ENCODE measurements at regions not wholly inside any gene's neighbourhood (a gene's known extent, or its start where the extent isn't known, plus 50 kb on each side); places are given as distances from the start of the nearest gene placed in this dataset.

DNA sequence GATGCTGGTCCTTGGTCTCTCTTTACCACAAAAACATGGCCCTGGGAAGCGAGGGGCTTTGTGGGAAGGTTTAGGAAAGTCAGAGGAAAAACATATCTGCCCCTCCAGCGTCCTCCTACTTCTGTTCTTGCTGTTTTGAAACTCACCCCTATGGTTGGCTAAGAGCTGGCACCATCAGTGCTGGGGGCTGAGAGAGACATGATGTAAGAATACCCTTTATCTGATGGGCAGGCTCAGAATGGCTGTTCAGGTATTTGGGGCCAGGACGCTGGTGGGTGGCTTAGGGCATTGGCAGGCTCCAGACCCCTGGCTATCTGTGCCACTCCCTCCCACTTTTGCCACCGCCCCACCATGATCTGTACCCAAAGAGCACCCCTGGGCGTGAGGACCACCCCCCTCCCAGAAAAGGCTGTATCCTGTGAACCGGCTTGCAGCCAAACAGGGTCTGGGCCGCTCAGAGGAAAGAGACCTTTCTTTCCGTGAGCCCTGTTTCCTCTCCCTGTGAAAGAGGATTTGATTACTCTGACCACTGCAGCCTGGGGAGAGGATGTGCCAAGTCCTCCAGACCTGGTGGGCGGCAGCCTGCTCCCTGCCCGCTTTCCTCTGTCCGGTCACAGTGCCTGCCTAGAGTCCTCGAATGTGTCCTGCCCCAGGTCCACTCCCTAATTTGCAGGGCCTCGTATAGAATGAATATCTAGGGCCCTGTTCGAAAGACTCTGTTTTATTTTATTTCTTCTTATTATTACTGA lies 61.3 kb upstream of the SLC6A6 start:
- Mint-ChIP-seq H3K9me3 (ENCODE audit: low read depth) (no peaks in the 10 kb centered on the region), H3K36me3 (ENCODE audit: insufficient read depth) (no peaks in the 10 kb centered on the region), H3K27ac (no peak overlapping the region), H3K27me3 (peaks cover 26% of the 10 kb centered on the region), H3K4me1 (ENCODE audit: low read depth) (peaks cover 8% of the 10 kb centered on the region), H3K4me3 (ENCODE audit: low read depth) (no peak overlapping the region)
- DNase-seq (ENCODE audit: low spot score, unreplicated experiment) = no peak
- TF ChIP-seq CTCF (IDR thresholded peaks at IDR 0.05; ENCODE audit: unreplicated experiment) = no peak

GRCh38 chr3:14343338-14344112 lies 58.9 kb upstream of the SLC6A6 start:
- no peaks in the 10 kb centered on the region for H3K9me3 Mint-ChIP-seq (ENCODE audit: low read depth)
- peaks cover 34% of the 10 kb centered on the region for H3K27me3 Mint-ChIP-seq
- DNase-seq (ENCODE audit: low spot score, unreplicated experiment) = no peak
- H3K36me3 Mint-ChIP-seq (ENCODE audit: insufficient read depth) = no peaks in the 10 kb centered on the region
- no peak overlapping the region for H3K4me3 Mint-ChIP-seq (ENCODE audit: low read depth)
- peak overlapping the region; percentile 9 for H3K27ac Mint-ChIP-seq
- H3K4me1 Mint-ChIP-seq (ENCODE audit: low read depth) = peaks cover 4% of the 10 kb centered on the region
- TF ChIP-seq CTCF (IDR thresholded peaks at IDR 0.05; ENCODE audit: unreplicated experiment) = no peak

DNA sequence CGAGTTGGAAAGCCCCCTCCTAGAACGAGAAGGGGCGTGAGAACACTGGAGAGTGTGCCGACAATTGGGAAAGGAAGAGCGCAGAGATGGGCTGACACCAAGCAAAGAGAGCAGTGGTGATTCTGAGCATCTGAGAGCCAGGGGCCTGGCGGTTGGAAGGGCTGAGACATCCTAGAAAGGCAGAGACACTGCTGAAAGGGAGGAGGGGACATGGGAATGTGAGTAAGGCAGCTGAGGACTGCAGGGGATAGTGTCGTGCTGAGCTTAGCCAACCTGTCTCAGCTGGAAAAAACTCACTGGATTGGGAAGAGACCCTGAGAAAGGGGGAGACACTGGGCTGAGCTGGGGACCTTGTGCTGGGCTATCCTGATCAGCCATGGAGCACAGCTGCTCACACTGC lies 58.1 kb upstream of the SLC6A6 start:
- H3K4me1 Mint-ChIP-seq (ENCODE audit: low read depth) = peaks cover 4% of the 10 kb centered on the region
- TF ChIP-seq CTCF (IDR thresholded peaks at IDR 0.05; ENCODE audit: unreplicated experiment) = no peak
- no peak for DNase-seq (ENCODE audit: low spot score, unreplicated experiment)
- H3K4me3 Mint-ChIP-seq (ENCODE audit: low read depth) = no peak overlapping the region
- H3K36me3 Mint-ChIP-seq (ENCODE audit: insufficient read depth) = no peaks in the 10 kb centered on the region
- no peak overlapping the region for H3K27ac Mint-ChIP-seq
- H3K27me3 Mint-ChIP-seq = peaks cover 40% of the 10 kb centered on the region
- H3K9me3 Mint-ChIP-seq (ENCODE audit: low read depth) = no peaks in the 10 kb centered on the region

DNA sequence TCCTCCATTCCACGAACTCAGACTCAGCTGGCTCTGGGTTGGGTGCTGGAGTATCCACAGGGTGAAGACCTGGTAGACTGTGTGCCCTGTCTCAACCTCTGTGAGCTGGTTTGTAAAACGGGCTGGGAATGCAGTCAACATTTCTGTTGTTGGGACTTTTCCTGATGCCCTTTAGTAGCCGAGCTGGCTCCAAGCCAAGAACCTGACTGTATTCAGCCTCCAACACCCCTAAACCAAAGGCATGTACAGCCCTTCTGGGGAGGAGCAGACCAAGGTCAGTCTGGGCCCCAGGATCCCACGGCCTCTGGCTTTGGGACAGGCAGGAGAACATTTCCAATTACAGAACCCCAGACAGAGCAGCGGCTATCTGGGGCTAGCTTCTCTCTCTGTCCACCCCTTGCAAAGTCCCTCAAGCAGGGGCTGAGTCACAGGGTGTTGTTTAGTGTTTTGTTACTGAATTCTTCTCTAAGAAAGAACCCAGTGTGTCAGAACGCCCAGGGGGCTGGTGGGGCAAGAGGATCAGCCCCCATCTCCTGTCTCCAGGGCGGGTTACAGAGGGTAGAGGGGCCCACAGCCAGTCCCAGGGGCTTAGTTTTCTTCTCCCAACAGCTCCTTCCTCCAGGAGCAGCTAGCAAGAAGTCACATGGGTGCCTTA lies 56.8 kb upstream of the SLC6A6 start:
- DNase-seq (ENCODE audit: low spot score, unreplicated experiment) = no peak
- no peaks in the 10 kb centered on the region for H3K36me3 Mint-ChIP-seq (ENCODE audit: insufficient read depth)
- no peak for TF ChIP-seq CTCF (IDR thresholded peaks at IDR 0.05; ENCODE audit: unreplicated experiment)
- no peak overlapping the region for H3K27ac Mint-ChIP-seq
- H3K4me1 Mint-ChIP-seq (ENCODE audit: low read depth) = peaks cover 4% of the 10 kb centered on the region
- H3K27me3 Mint-ChIP-seq = peaks cover 43% of the 10 kb centered on the region
- no peak overlapping the region for H3K4me3 Mint-ChIP-seq (ENCODE audit: low read depth)
- no peaks in the 10 kb centered on the region for H3K9me3 Mint-ChIP-seq (ENCODE audit: low read depth)

DNA sequence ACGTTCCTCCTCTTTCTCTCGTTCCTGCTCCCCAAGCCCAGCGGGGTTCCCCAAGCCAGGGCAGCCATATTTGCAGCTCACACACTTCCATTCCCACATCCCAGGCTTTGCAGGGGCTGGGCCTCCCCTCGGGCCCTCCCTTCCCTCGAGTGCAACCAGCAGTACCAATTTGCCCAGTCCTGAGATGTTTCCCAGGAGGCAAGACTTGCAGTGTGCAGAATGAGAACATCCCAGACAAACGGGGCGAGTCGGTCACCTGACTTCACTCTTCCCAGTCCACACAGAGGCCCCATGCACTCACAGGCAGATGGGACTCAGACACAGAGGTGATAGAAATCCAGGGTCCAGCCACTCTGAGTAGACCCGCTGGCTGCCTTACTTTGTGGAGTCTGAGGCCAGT lies 56.2 kb upstream of the SLC6A6 start:
- DNase-seq (ENCODE audit: low spot score, unreplicated experiment) = no peak
- TF ChIP-seq CTCF (IDR thresholded peaks at IDR 0.05; ENCODE audit: unreplicated experiment) = no peak
- no peak overlapping the region for H3K27ac Mint-ChIP-seq
- H3K27me3 Mint-ChIP-seq = peaks cover 43% of the 10 kb centered on the region
- H3K4me3 Mint-ChIP-seq (ENCODE audit: low read depth) = no peak overlapping the region
- H3K4me1 Mint-ChIP-seq (ENCODE audit: low read depth) = peaks cover 4% of the 10 kb centered on the region
- no peaks in the 10 kb centered on the region for H3K36me3 Mint-ChIP-seq (ENCODE audit: insufficient read depth)
- no peaks in the 10 kb centered on the region for H3K9me3 Mint-ChIP-seq (ENCODE audit: low read depth)

Measured in progenitor cell of endocrine pancreas (in vitro differentiated cells).